Calu3 (cell line): ENCODE measurements at regions not wholly inside any gene's neighbourhood (a gene's known extent, or its start where the extent isn't known, plus 50 kb on each side); places are given as distances from the start of the nearest gene placed in this dataset.

ENCODE experiments used
- BruUV-seq: library from RNA; stranded (reverse); fragments of 400-500 nt; replicated peaks from 2 replicates; lab custom pipeline; 2021; lab: Mats Ljungman, UMichigan
- CTCF ChIA-PET: fragments of 300-600 bp; sonication (Branson Sonifier 250); formaldehyde crosslinking; loops from one replicate; lab custom pipeline; 2022; ENCODE audit warnings: antibody characterized with exemption; lab: Charles Lee
- DNase-seq: peaks from one replicate; pipeline ENCODE4 v3.0.0; 2022
- H3K27ac Mint-ChIP-seq: one replicate; pipeline ENCODE4 v1.8.0; 2022; ENCODE audit warnings: mixed read lengths; ENCODE audit not compliant: unreplicated experiment
- H3K27me3 Mint-ChIP-seq: one replicate; pipeline ENCODE4 v1.8.0; 2022; ENCODE audit warnings: mixed read lengths; ENCODE audit not compliant: unreplicated experiment
- H3K36me3 Mint-ChIP-seq: one replicate; pipeline ENCODE4 v1.8.0; 2022; ENCODE audit warnings: mild to moderate bottlenecking, moderate library complexity, mixed read lengths; ENCODE audit not compliant: insufficient read depth, unreplicated experiment
- H3K4me1 Mint-ChIP-seq: one replicate; pipeline ENCODE4 v1.8.0; 2022; ENCODE audit warnings: mild to moderate bottlenecking, low read depth, mixed read lengths; ENCODE audit not compliant: unreplicated experiment
- H3K4me3 Mint-ChIP-seq: one replicate; pipeline ENCODE4 v1.8.0; 2022; ENCODE audit warnings: mild to moderate bottlenecking, low read depth, moderate library complexity, mixed read lengths; ENCODE audit not compliant: unreplicated experiment
- H3K9me3 Mint-ChIP-seq: one replicate; pipeline ENCODE4 v1.8.0; 2022; ENCODE audit warnings: low read depth, mixed read lengths; ENCODE audit not compliant: unreplicated experiment
- intact Hi-C: fragments of 100-400 bp; cut with micrococcal nuclease; formaldehyde crosslinking; loops from one replicate; pipeline ENCODE4 v1.10.0; 2022; ENCODE audit not compliant: unreplicated experiment
- TF ChIP-seq, protein P1 (sequence below): fragments of 200-600 bp; IDR thresholded peaks from one replicate; pipeline ENCODE4 v1.8.0; 2022; ENCODE audit warnings: antibody characterized with exemption; ENCODE audit not compliant: unreplicated experiment

DNA sequence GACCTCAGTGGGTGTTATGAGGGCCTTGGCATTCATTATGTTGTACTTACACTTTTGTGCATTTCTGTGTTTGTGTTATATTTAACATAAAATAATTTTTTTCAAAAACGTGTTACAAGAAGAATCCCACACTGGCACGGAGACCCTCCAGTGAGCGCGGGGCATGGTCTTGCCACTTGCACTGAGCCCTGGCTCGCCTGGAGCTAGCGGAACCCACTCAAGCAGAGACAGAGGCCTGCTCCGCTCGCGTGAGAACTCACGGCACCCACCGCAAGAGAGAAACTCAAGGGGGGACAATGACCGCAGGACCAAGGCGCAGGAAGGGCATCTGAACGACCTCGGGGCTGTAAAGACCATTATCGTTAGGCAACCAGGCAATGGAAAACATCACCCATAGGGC is 248.0 kb upstream of the SOX11 start:
- Mint-ChIP-seq H3K27me3 (no peaks in the 10 kb centered on the region), H3K4me3 (no peak overlapping the region), H3K27ac (no peak overlapping the region), H3K4me1 (no peaks in the 10 kb centered on the region), H3K9me3 (peaks cover 16% of the 10 kb centered on the region), H3K36me3 (no peaks in the 10 kb centered on the region)
- BruUV-seq = no TSS peak
- TF ChIP-seq, protein P1, sequence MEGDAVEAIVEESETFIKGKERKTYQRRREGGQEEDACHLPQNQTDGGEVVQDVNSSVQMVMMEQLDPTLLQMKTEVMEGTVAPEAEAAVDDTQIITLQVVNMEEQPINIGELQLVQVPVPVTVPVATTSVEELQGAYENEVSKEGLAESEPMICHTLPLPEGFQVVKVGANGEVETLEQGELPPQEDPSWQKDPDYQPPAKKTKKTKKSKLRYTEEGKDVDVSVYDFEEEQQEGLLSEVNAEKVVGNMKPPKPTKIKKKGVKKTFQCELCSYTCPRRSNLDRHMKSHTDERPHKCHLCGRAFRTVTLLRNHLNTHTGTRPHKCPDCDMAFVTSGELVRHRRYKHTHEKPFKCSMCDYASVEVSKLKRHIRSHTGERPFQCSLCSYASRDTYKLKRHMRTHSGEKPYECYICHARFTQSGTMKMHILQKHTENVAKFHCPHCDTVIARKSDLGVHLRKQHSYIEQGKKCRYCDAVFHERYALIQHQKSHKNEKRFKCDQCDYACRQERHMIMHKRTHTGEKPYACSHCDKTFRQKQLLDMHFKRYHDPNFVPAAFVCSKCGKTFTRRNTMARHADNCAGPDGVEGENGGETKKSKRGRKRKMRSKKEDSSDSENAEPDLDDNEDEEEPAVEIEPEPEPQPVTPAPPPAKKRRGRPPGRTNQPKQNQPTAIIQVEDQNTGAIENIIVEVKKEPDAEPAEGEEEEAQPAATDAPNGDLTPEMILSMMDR = no peak
- no peak for DNase-seq
- CTCF ChIA-PET = no interaction called here
- intact Hi-C loops = no loop called here

DNA sequence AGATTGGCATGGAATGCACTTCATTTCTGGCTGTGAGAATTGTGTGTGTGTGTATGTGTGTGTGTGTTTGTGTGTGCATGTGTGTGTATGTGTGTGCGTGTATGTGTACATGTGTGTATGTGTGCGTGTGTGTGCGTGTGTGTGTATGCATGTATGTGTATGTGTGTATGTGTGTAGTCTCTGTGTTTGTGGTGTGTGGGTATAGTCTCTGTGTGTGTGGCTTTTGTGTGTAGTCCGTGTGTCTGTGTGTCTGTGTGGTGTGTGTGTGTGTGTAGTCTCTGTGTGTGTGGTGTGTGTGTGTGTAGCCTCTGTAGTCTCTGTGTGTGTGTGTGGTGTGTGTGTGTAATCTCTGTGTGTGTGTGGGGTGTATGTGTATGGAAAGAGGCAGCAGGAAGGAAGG is 247.3 kb upstream of the SOX11 start:
- CTCF ChIA-PET = no interaction called here
- H3K36me3 Mint-ChIP-seq = no peaks in the 10 kb centered on the region
- no peak overlapping the region for H3K4me3 Mint-ChIP-seq
- BruUV-seq = no TSS peak
- H3K27ac Mint-ChIP-seq = no peak overlapping the region
- TF ChIP-seq, protein P1 = no peak
- no peaks in the 10 kb centered on the region for H3K27me3 Mint-ChIP-seq
- peaks cover 13% of the 10 kb centered on the region for H3K9me3 Mint-ChIP-seq
- no peak for DNase-seq
- intact Hi-C loops = no loop called here
- H3K4me1 Mint-ChIP-seq = no peaks in the 10 kb centered on the region

DNA sequence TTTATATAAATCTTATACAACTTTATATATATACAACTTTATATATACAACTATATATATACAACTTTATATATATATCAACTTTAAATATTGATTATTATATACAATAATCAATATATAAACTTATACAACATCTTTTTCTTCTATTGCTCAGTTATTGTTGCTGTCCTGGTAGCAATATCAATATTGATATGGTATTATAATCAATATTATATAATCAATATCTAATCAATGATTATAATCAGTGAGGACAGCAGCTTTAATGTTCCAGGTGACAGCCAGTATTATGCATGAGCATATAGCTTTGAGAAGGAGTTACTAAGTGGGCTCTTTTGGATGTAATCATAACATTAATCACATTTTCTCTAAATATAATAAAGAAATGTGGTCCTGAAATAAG is 242.3 kb upstream of the SOX11 start:
- CTCF ChIA-PET = no interaction called here
- TF ChIP-seq, protein P1 = no peak
- Mint-ChIP-seq H3K4me1 (no peaks in the 10 kb centered on the region), H3K36me3 (no peaks in the 10 kb centered on the region), H3K4me3 (no peak overlapping the region), H3K27me3 (no peaks in the 10 kb centered on the region), H3K9me3 (peaks cover 8% of the 10 kb centered on the region), H3K27ac (no peak overlapping the region)
- intact Hi-C loops = no loop called here
- DNase-seq = no peak
- no TSS peak for BruUV-seq

DNA sequence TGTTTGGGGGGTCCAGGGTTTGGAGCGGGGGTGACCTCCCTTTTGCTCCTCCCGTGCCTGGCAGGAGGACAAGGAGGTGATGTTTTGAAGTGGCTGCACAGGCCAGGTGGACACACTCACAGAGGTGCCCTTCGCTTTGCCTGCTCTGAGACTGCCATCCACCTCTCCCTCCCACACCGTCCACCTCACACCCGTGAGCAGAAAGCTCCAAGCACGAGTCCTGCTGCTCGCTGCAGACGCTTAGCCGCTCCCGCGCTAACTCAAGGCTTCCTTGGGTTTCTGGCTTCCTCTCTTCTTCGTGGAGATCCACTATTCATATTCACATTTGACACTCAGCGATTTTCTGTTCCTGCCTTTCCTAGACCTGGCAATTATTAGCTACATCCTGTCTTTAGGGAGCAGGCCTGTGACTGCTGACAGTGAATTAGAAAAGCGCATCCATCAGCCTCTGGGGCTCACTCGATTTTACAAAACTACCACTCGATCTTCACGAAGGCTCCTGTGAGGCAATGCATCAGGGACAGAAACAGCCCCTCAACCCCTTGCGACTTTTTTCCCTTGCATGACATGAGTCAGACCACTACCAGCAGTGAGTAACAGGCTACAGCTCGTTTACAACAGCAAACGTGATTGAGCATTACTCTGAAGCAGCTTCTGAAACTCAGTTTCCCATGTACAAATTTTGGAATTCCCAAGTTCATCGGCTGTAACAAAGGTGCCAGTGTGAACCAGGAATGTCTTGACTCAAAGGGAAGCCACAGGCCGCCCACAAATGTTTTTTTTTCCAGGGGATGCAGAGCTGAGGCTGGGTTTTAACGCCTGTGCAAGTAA is 238.7 kb upstream of the SOX11 start:
- Mint-ChIP-seq H3K27ac (no peak overlapping the region), H3K9me3 (peaks cover 2% of the 10 kb centered on the region), H3K4me3 (no peak overlapping the region), H3K27me3 (no peaks in the 10 kb centered on the region), H3K36me3 (no peaks in the 10 kb centered on the region), H3K4me1 (no peaks in the 10 kb centered on the region)
- DNase-seq = no peak
- intact Hi-C loops = no loop called here
- no TSS peak for BruUV-seq
- TF ChIP-seq, protein P1 = no peak
- CTCF ChIA-PET = no interaction called here
